ENCODE measurements at regions not wholly inside any gene's neighbourhood (a gene's known extent, or its start where the extent isn't known, plus 50 kb on each side); places are given as distances from the start of the nearest gene placed in this dataset.
A peak's percentile ranks its signal among the peaks of the same experiment; 100 is the strongest.

GRCh38 chr5:107263387-107264018 is 407.2 kb downstream of the EFNA5 start:
- no peak for DNase-seq (ENCODE audit: low spot score)

- no peak for DNase-seq (ENCODE audit: low spot score)
Measured at GRCh38 chr5:107257885-107258520, 412.7 kb downstream of the EFNA5 start.

GRCh38 chr5:107254902-107255234 is 415.9 kb downstream of the EFNA5 start:
- DNase-seq (ENCODE audit: low spot score), result no peak

GRCh38 chr5:107254214-107254901 is 416.4 kb downstream of the EFNA5 start:
- DNase-seq (ENCODE audit: low spot score), result no peak

GRCh38 chr5:107253246-107253645 is 417.5 kb downstream of the EFNA5 start:
- DNase-seq (ENCODE audit: low spot score), result no peak

- no peak for DNase-seq (ENCODE audit: low spot score)
Measured at GRCh38 chr5:107251151-107251550, 419.6 kb downstream of the EFNA5 start.

- DNase-seq (ENCODE audit: low spot score), result peak; percentile 4
Measured at GRCh38 chr5:107248066-107248695, 422.6 kb downstream of the EFNA5 start.

GRCh38 chr5:107247427-107247826 is 423.3 kb downstream of the EFNA5 start:
- DNase-seq (ENCODE audit: low spot score), result no peak

- DNase-seq (ENCODE audit: low spot score), result no peak
Measured at GRCh38 chr5:107243220-107243579, 427.5 kb downstream of the EFNA5 start.

GRCh38 chr5:107242411-107243219 is 428.1 kb downstream of the EFNA5 start:
- no peak for DNase-seq (ENCODE audit: low spot score)

GRCh38 chr5:107241841-107242240 is 428.9 kb downstream of the EFNA5 start:
- no peak for DNase-seq (ENCODE audit: low spot score)

- no peak for DNase-seq (ENCODE audit: low spot score)
Measured at GRCh38 chr5:107235167-107235566, 435.6 kb downstream of the EFNA5 start.

GRCh38 chr5:107232788-107233187 is 437.9 kb downstream of the EFNA5 start:
- DNase-seq (ENCODE audit: low spot score), result no peak

- DNase-seq (ENCODE audit: low spot score), result no peak
Measured at GRCh38 chr5:107232293-107232692, 438.4 kb downstream of the EFNA5 start.

GRCh38 chr5:107231191-107231590 is 439.5 kb downstream of the EFNA5 start:
- no peak for DNase-seq (ENCODE audit: low spot score)

GRCh38 chr5:107230367-107230766 is 440.4 kb downstream of the EFNA5 start:
- DNase-seq (ENCODE audit: low spot score), result no peak

- no peak for DNase-seq (ENCODE audit: low spot score)
Measured at GRCh38 chr5:107228226-107228625, 442.5 kb downstream of the EFNA5 start.

GRCh38 chr5:107224272-107224671 is 446.5 kb downstream of the EFNA5 start:
- DNase-seq (ENCODE audit: low spot score), result no peak

- no peak for DNase-seq (ENCODE audit: low spot score)
Measured at GRCh38 chr5:107223066-107223465, 447.7 kb downstream of the EFNA5 start.

GRCh38 chr5:107219993-107220392 is 450.7 kb downstream of the EFNA5 start:
- no peak for DNase-seq (ENCODE audit: low spot score)

- no peak for DNase-seq (ENCODE audit: low spot score)
Measured at GRCh38 chr5:107218457-107219193, 452.1 kb downstream of the EFNA5 start.

GRCh38 chr5:107217721-107218130 is 453.0 kb downstream of the EFNA5 start:
- DNase-seq (ENCODE audit: low spot score), result no peak

Measured in hepatic stellate cell (primary cell).